GM23248 (cell line): ENCODE measurements at regions not wholly inside any gene's neighbourhood (a gene's known extent, or its start where the extent isn't known, plus 50 kb on each side); places are given as distances from the start of the nearest gene placed in this dataset.

ENCODE experiments used
- EZH2 ChIP-seq: fragments of 200-600 bp; sonication (generic); IDR thresholded peaks from 2 replicates; pipeline ENCODE4 v1.6.1; 2018; ENCODE audit warnings: antibody characterized with exemption, mild to moderate bottlenecking; ENCODE audit not compliant: insufficient read depth, poor library complexity, severe bottlenecking
- EZH2phosphoT487 ChIP-seq: fragments of 200-600 bp; sonication (generic); IDR thresholded peaks from 2 replicates; pipeline ENCODE4 v1.6.1; 2018; ENCODE audit warnings: antibody characterized with exemption, moderate library complexity, mild to moderate bottlenecking, low read depth; ENCODE audit not compliant: insufficient read depth

DNA sequence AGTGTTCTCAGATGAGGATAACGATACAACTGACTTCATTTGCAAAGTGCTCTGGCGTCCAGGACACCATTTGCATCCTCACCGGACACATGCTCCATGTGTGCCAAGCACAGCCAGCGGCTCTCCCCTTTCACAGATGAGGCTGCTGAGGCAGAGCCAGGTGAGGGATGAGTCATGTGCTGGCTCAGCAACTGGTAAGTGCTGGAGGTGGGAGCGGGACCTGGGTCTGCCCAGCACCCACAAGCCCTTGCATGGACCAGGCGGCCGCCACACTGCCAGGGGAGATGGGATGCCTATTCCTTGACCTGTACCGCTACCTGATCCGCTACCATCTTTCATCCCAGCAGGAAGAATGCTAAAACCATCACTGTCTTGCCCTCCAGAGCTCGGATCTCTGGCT lies 86.2 kb upstream of the ASB18 start:
- no peak for TF ChIP-seq EZH2
- no peak for TF ChIP-seq EZH2phosphoT487
